ENCODE measurements at regions not wholly inside any gene's neighbourhood (a gene's known extent, or its start where the extent isn't known, plus 50 kb on each side); places are given as distances from the start of the nearest gene placed in this dataset.

DNA sequence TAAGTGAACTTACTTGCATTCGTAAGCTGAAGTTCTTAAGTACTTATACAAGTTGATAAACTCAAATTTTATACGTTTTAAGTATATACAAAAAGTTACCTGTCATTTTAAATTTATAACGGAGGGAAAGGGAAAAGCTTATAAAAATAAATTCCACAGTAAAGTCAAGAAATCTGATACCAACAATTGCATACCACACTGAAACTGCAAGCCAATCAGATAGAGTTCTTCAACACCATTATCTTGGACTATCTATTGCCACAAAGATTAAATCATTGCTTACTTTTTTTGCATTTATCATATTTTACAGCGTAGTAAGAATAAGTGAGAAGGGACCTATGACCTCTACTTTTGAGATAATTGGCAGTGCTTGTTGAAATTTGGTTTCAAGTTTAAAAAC, 386.7 kb downstream of the TFAP2A start:
- 65 to 71% methylated on average over 4 of the region's 4 CpGs for WGBS, 2 donors
- intact Hi-C loops (cut with DNase I) = no loop called here
- Histone ChIP-seq H3K27me3 (peaks cover 0 to 12% (median 6%) of the 10 kb centered on the region in 7 donors), H3K4me1 (no peaks in the 10 kb centered on the region), H3K4me3 (no peak overlapping the region), H3K27ac (no peak overlapping the region), H3K9me3 (no peaks in the 10 kb centered on the region), H3K36me3 (no peaks in the 10 kb centered on the region)
- DNase-seq = no peak
- TF ChIP-seq CTCF (IDR thresholded peaks at IDR 0.05) = no peak
- no peak for ATAC-seq

- Histone ChIP-seq H3K4me1 (no peaks in the 10 kb centered on the region), H3K36me3 (no peaks in the 10 kb centered on the region), H3K9me3 (peaks cover 0 to 4% (median 0%) of the 10 kb centered on the region in 11 donors), H3K27me3 (peaks cover 0 to 5% (median 0%) of the 10 kb centered on the region in 7 donors), H3K27ac (no peak overlapping the region), H3K4me3 (no peak overlapping the region)
- TF ChIP-seq CTCF (IDR thresholded peaks at IDR 0.05) = no peak
- no peak for ATAC-seq
- intact Hi-C loops (cut with DNase I) = no loop called here
- WGBS, 2 donors = 88 to 90% methylated on average over 3 of the region's 3 CpGs
- DNase-seq = no peak
Observed at GRCh38 chr6:10019851-10020250, 395.0 kb downstream of the TFAP2A start.

DNA sequence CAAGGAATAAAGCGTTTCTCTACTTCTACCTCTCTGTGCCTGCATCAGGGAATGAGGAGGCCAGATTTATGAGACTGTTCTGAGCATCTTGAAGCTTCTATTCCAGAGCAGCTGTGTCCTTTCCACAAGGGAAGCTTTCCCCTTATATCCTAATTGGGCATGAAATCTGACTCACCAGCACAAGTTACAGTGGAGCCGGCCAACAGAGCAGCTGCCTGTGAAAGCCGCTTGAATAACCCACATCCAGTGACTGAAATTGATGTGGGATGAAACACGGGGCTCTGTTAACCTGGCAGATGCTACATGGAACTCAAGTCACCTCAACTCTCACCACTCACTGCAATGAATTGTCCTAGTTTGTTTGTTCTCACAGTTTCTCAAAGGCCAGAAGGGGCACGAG, 400.3 kb downstream of the TFAP2A start:
- peaks cover 0 to 17% (median 3%) of the 10 kb centered on the region in 11 donors for H3K9me3 ChIP-seq
- no peak for TF ChIP-seq CTCF (IDR thresholded peaks at IDR 0.05)
- DNase-seq = no peak
- no peak overlapping the region for H3K4me3 ChIP-seq
- no peaks in the 10 kb centered on the region for H3K27me3 ChIP-seq
- intact Hi-C loops (cut with DNase I) = no loop called here
- 64% methylated on average over 5 of the region's 5 CpGs for WGBS, 2 donors
- H3K27ac ChIP-seq = no peak overlapping the region
- no peak for ATAC-seq
- H3K36me3 ChIP-seq = no peaks in the 10 kb centered on the region
- H3K4me1 ChIP-seq = no peaks in the 10 kb centered on the region

DNA sequence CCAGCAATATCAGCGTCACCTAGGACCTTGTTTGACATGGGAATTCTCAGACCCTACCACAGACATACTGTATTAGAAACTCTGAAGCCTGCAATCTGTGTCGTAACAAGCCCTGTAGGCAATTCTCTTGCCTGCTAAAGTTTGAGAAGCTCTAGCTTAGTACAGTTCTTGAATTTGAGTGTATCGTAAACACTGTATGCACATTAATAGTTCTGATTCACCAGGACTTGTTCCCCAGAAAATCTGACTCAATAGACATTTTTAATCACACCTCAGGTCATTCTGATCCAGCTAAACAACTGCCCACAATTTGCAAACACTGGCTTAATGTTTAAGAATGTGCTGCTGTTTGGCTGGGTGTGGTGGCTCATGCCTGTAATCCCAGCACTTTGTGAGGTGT, 414.3 kb downstream of the TFAP2A start:
- Histone ChIP-seq H3K27ac (no peak overlapping the region), H3K9me3 (no peaks in the 10 kb centered on the region), H3K4me3 (no peak overlapping the region), H3K4me1 (no peaks in the 10 kb centered on the region), H3K36me3 (no peaks in the 10 kb centered on the region), H3K27me3 (no peaks in the 10 kb centered on the region)
- WGBS, 2 donors = 86 to 88% methylated on average over 3 of the region's 3 CpGs
- ATAC-seq (no peak), DNase-seq (no peak)
- no peak for TF ChIP-seq CTCF (IDR thresholded peaks at IDR 0.05)
- intact Hi-C loops (cut with DNase I) = no loop called here

GRCh38 chr6:9999796-10000195, 415.1 kb downstream of the TFAP2A start:
- 75 to 80% methylated on average over 3 of the region's 3 CpGs for WGBS, 2 donors
- ATAC-seq = no peak
- intact Hi-C loops (cut with DNase I) = no loop called here

More at GRCh38 chr6:9999796-10000195, 415.1 kb downstream of the TFAP2A start:
- TF ChIP-seq CTCF (IDR thresholded peaks at IDR 0.05) = no peak
- Histone ChIP-seq H3K9me3 (no peaks in the 10 kb centered on the region), H3K27me3 (no peaks in the 10 kb centered on the region), H3K27ac (no peak overlapping the region), H3K36me3 (no peaks in the 10 kb centered on the region), H3K4me1 (no peaks in the 10 kb centered on the region), H3K4me3 (no peak overlapping the region)
- no peak for DNase-seq
